K562 (cell line): ENCODE measurements at regions not wholly inside any gene's neighbourhood (a gene's known extent, or its start where the extent isn't known, plus 50 kb on each side); places are given as distances from the start of the nearest gene placed in this dataset.

Source experiments
- ATF4 ChIP-seq: fragments of 450-650 bp; formaldehyde crosslinking; IDR thresholded peaks from 2 replicates; pipeline ENCODE4 v1.4.0; 2022; ENCODE audit warnings: mild to moderate bottlenecking, moderate library complexity
- CXXC5 ChIP-seq: fragments of 250-450 bp; sonication (Bioruptor Pico); IDR thresholded peaks from 2 replicates; pipeline ENCODE4 v1.8.0; 2022; ENCODE audit warnings: inconsistent platforms, mild to moderate bottlenecking, moderate library complexity
- DMBX1 ChIP-seq: fragments of 250-450 bp; sonication (Bioruptor Pico); IDR thresholded peaks from 2 replicates; pipeline ENCODE4 v1.8.0; 2022; ENCODE audit warnings: inconsistent platforms, mild to moderate bottlenecking, moderate library complexity, borderline replicate concordance
- ETS2 ChIP-seq: IDR thresholded peaks from 2 replicates; pipeline ENCODE4 v1.6.1; 2016; ENCODE audit warnings: borderline replicate concordance, missing genetic modification characterization, mild to moderate bottlenecking, moderate library complexity, missing compliant biosample characterization; ENCODE audit not compliant: poor library complexity, severe bottlenecking
- FOXM1 ChIP-seq, 2 experiments: fragments of 450-650 bp in 1 of 2; sonication (generic) in 1 of 2; formaldehyde crosslinking in 1 of 2; IDR thresholded peaks; 2 replicates each; pipeline versions ENCODE4 v1.6.1 to v1.9.0; 2017 to 2022; ENCODE audit warnings: low read depth in 2 of 2, mild to moderate bottlenecking in 2 of 2, missing genetic modification reagents in 1 of 2, moderate library complexity in 1 of 2
- KAT7 ChIP-seq: sonication (generic); formaldehyde crosslinking; IDR thresholded peaks from 2 replicates; pipeline ENCODE4 v1.8.0; 2022; ENCODE audit warnings: missing genetic modification reagents, mild to moderate bottlenecking, borderline replicate concordance
- KHSRP ChIP-seq: fragments of 450-650 bp; IDR thresholded peaks from 2 replicates; pipeline ENCODE4 v1.6.1; 2017
- RERE ChIP-seq: sonication (generic); formaldehyde crosslinking; IDR thresholded peaks from 2 replicates; pipeline ENCODE4 v1.8.0; 2023; ENCODE audit warnings: missing genetic modification reagents, mild to moderate bottlenecking, borderline replicate concordance
- TCFL5 ChIP-seq: fragments of 250-450 bp; sonication (Bioruptor Pico); conservative IDR thresholded peaks from 2 replicates; pipeline ENCODE4 v1.6.1; 2021; ENCODE audit warnings: mild to moderate bottlenecking, moderate library complexity, matching md5 sums
- ZBTB9 ChIP-seq: fragments of 450-650 bp; formaldehyde crosslinking; IDR thresholded peaks from 2 replicates; pipeline ENCODE4 v1.4.0; 2020; ENCODE audit warnings: mild to moderate bottlenecking, moderate library complexity
- ZNF174 ChIP-seq: fragments of 250-450 bp; sonication (Bioruptor Pico); IDR thresholded peaks from 2 replicates; pipeline ENCODE4 v1.4.0; 2020; ENCODE audit warnings: mild to moderate bottlenecking
- ZNF239 ChIP-seq: fragments of 250-450 bp; sonication (Bioruptor Pico); IDR thresholded peaks from 2 replicates; pipeline ENCODE4 v1.4.0; 2020; ENCODE audit warnings: mild to moderate bottlenecking
- ZNF263 ChIP-seq: sonication (generic); formaldehyde crosslinking; IDR thresholded peaks from 2 replicates; pipeline ENCODE4 v1.8.0; 2022; ENCODE audit warnings: mild to moderate bottlenecking, missing genetic modification reagents, borderline replicate concordance
- ZNF311 ChIP-seq: fragments of 250-450 bp; sonication (Bioruptor Pico); IDR thresholded peaks from 2 replicates; pipeline ENCODE4 v1.4.0; 2020; ENCODE audit warnings: mild to moderate bottlenecking, moderate library complexity
- ZNF395 ChIP-seq: fragments of 200-800 bp; sonication (Bioruptor generic); IDR thresholded peaks from 2 replicates; pipeline ENCODE4 v1.6.1; 2017; ENCODE audit warnings: missing genetic modification characterization, missing compliant biosample characterization
- ZNF740 ChIP-seq, 3 experiments: fragments of 200-800 bp in 1 of 3; sonication (Bioruptor generic) in 1 of 3; sonication (generic) in 1 of 3; formaldehyde crosslinking in 1 of 3; IDR thresholded peaks; 2 replicates each; pipeline versions ENCODE4 v1.6.1 to v1.8.0; 2016 to 2022; ENCODE audit warnings: mild to moderate bottlenecking in 2 of 3, missing compliant biosample characterization in 2 of 3, missing genetic modification characterization in 2 of 3, missing genetic modification reagents in 1 of 3

- TF ChIP-seq ZNF263 (no peak), ZNF239 (CRISPR knock-in tag) (peak; percentile 39), TCFL5 (CRISPR knock-in tag) (no peak), ZNF740 (CRISPR knock-in tag; IDR thresholded peaks at IDR 0.05) (no peak), ZNF740 (tag; IDR thresholded peaks at IDR 0.05) (peak in 1 of 2 experiments; percentile 64; a peak in 1 of 4 replicates), RERE (CRISPR knock-in tag) (no peak), ATF4 (CRISPR knock-in tag) (no peak), FOXM1 (IDR thresholded peaks at IDR 0.05; ENCODE audit: low read depth) (no peak), FOXM1 (CRISPR knock-in tag; IDR thresholded peaks at IDR 0.05; ENCODE audit: low read depth) (no peak), ZNF174 (CRISPR knock-in tag) (no peak), ETS2 (tag) (no peak), KHSRP (no peak), ZNF395 (CRISPR knock-in tag) (0 out of 2 replicates have a peak, but pooled peaks have one; percentile 29), KAT7 (CRISPR knock-in tag) (no peak), ZBTB9 (0 out of 2 replicates have a peak, but pooled peaks have one; percentile 59), ZNF311 (CRISPR knock-in tag) (peak; percentile 90), DMBX1 (CRISPR knock-in tag) (peak; percentile 92), CXXC5 (CRISPR knock-in tag) (peak; percentile 48)
Observed at GRCh38 chr2:195507447-195508138, 149.4 kb upstream of the SLC39A10 start (continued).
